ENCODE measurements at regions not wholly inside any gene's neighbourhood (a gene's known extent, or its start where the extent isn't known, plus 50 kb on each side); places are given as distances from the start of the nearest gene placed in this dataset.

DNA sequence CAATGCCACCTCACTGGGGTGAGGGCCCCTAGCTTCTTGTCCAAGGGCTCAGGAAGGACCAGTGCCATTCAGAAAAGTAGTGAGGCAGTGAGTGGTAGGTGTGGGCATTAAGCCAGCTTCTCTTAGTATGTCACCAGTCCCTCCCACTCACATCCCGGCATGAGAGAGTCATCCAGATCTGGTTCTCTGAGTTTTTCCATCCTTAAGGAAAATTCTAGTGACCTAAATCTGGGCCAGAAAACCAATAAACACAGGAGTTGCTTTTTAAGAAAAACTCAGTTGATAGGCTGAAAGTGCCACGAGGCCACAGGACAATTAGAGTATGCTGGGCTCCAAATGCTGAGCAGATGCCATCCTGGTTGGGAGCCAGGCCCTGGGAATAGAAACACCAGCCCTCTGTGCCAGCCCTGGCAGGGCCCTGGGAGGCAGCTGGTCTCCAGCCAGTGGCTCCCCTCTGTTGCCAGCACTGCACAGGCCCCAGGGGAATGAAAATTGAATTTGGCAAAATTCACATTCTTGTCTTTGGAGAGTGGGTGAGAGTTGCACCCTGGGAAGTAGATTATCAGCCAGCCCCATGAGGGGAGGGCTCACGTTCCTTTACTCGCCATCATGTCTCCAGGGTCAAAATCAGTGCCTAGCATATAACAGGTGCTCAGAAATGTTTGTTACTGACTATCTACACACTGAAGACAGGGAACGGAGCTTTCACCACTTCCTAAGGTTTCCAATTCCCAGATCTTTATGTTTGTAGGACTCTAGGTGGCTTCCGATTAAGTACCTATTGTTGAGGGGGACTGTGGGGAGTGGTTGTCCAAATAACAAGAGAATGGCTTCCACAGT is 52.8 kb downstream of the FAM43A start:
- no peak for DNase-seq

GRCh38 chr3:194739498-194740284 is 54.0 kb downstream of the FAM43A start:
- no peak for DNase-seq

- DNase-seq: no peak
Measured at GRCh38 chr3:194740859-194741491, 55.3 kb downstream of the FAM43A start.

- no peak for DNase-seq
Measured at GRCh38 chr3:194741916-194742315, 56.2 kb downstream of the FAM43A start.

DNA sequence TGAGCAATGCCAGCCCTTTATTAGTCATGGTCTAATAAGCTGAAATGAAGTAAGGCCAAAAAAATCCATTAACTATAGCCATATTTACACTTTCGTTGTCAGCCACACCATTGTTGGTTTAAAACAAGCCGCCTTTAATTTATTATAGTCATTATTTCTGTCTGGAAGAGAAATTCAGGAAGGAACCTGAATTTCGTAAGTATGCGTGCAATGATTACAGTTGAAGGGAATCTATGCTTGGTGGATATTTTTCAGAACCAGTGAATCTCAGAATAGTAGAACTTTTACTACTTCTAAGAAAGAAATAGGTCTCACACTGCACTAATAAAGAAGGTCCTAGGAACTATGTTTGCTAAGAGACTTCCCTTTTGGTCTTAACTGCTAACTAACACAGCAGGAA is 59.1 kb downstream of the FAM43A start:
- DNase-seq: no peak

GRCh38 chr3:194745422-194746184 is 59.9 kb downstream of the FAM43A start:
- no peak for DNase-seq

DNA sequence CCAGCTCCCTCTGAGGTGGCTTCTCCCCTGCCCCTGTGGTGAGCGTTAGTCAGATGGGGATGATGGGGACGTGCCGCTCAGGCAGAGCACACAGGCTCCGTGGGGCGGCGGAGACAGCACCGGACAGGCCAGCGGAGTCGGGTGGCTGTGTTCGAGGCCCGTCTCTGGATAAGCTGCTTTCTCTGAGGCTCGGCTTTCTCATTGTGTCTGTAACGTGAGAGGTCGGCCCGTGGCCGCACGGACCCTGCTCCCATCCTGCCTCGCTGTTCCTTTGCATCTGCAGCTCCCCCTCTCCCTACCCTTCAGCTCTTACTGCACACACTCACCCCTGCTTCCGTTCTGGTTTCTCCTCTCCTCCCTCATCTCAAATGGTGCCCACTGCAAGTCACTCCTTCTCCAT is 62.5 kb downstream of the FAM43A start:
- no peak for DNase-seq

DNA sequence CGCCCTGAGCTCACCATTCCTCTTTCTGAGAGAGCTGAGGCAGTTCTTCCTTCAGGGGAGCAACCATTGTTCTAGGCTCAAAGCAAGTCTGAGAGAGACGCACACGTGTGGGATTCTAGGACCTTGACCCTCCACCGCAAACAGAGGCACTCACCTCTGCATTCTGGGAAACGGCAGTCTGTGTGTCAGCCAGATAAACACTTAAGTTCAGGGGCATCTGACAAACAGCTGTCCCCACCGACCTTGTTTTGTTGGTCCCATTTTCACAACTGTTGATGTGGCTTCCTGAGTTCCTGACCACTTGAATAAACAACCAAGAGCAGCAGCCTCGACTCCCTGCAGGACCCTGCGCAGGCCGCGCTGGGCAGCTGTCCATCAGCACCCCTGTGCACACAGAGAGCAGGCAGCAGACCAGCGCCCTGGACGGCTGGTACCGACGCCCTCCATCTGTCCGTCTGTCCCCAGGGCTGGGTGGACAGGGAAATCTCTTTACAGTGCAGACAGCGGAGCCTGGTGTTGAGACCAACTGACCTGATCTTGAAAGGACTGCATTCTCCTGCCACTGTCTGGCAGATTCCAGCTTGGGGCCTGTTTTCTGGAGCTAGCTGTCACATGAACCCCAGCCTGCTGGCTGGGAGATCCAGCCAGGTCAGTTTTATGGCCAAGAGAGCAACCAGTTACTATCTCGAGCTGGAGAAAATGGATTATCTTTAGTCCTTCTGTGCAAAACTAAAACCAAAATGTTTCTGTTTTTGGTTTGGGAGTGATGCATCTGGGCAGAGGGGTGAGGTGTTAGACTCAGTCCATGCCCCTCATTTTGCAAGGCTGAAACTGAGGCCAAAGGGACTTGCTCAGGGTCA is 64.2 kb downstream of the FAM43A start:
- DNase-seq: no peak

DNA sequence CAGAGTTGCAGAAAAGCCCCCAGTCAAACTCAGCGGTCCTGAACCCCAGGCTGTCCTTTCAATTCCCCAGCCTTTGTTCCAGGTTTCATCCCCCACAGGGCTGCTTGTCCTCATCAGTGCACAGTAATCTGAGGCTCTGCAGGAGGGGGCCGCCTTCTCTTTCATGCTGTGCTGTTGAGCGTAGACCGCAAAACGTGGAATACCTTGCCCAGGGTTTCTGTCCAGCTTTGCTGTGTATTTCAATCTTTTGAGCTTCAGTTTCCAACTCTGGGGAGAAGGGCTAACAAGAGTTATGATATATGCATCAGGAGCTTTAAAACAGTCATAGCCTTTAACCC is 64.8 kb downstream of the FAM43A start:
- no peak for DNase-seq

DNA sequence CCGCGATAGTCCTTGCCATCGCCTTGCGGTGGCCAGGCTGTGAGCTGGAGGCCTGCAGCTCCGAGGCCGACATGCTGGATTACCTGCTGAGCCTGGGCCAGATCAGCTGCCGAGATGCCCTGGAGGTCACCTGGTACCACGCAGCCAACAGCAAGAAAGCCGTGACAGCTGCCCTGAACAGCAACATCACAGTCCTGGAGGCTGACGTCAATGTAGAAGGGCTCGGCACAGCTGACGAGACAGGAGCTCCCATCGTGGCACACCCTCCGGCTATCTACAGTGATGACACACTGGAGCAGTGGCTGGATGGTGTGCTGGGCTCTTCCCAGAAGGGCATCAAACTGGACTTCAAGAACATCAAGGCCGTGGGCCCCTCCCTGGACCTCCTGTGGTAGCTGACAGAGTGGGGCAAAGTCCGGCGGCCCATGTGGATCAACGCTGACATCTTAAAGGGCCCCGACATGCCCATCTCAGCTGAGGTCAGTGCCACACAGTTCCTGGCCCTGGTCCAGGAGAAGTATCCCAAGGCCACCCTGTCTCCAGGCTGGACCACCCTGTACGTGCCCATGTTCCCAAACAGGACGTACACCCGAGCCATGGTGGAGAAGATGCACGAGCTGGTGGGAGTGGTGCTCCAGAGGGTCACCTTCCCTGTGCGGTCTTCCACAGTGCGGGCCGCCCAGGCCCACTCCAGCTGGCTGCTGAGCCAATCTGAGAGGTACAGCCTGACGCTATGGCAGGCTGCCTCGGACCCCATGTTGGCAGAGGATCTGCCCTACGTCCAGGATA is 70.2 kb downstream of the FAM43A start:
- DNase-seq: no peak

DNA sequence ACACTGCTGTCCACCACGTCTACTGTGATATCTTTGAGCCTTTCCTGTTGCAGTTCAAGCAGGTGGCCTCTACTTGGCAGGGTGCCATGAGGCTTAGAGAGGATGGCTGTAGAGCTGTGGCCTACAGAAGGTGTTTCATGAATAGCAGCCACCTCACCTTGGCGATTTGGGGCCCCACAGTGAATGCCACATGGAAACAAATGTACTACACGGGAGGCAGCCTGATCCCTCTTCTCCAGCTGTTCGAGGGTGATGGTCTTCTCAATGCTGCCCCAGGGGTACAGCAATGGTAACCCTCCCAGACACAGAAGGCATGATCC is 70.7 kb downstream of the FAM43A start:
- DNase-seq: no peak

DNA sequence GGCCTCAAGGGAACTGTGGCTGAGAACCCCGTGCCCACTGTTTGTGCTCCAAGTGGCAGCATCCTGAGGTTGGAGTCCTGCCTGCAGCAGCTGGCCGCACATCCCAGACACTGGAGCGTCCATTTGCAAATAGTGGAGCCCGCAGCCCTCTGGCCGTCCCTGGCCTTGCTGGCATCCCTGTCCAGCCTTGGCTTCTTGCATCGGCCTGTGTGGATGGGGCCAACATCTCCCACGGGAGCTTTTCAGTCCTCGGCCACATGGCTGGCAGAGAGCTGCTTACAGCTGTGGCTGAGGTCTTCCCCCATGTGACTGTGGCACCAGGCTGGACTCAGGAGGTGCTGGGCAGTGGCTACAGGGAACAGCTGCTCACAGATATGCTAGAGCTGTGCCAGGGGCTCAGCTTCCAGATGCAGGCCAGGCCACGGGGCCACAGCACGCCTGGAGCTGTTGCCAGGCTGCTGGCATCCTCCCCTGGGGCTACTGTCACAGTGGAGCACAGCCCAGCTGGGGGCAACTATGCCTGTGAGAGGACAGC is 71.2 kb downstream of the FAM43A start:
- no peak for DNase-seq

DNA sequence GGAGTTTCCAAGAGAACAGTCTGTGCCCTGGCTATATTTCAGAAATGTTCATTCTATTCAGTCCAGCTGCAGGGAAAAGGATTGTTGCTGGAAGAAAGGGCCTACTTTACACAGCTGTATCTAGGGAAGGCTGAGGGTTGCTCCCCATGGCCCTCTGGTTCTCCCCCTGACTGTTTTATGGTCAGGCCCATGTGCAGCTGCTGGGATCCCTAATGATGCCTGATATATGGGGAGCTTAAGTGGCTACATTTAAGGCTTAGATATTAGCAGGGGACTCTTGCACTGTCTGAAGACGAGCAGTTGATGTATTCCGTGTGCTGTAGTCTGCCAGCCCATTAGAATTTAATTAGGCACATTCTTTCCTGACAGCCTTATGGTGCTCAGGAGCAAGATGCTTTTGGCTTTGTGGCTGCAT is 72.0 kb downstream of the FAM43A start:
- DNase-seq: no peak

GRCh38 chr3:194758716-194759115 is 73.0 kb downstream of the FAM43A start:
- DNase-seq: no peak

- DNase-seq: no peak
Measured at GRCh38 chr3:194760494-194761137, 74.9 kb downstream of the FAM43A start.

DNA sequence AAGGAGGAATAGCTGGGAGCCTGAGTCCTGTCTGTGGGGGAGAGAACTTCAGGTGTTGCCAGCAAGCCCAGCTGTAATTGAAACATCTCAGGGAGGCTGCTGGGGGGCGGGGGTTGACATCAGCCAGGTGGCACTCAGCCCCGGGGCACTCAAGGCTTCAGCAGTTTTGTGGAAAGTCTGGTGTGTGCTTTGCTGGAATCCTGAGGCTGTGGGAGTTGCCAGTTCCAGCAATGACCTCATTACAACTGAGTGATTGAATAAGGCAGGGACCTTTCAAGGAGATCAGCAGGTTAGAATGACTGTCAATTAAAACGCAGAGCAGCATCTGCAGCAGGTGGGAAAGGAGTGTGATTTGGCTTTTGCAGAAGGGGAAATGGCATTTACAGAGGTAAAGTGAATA is 75.7 kb downstream of the FAM43A start:
- DNase-seq: no peak

DNA sequence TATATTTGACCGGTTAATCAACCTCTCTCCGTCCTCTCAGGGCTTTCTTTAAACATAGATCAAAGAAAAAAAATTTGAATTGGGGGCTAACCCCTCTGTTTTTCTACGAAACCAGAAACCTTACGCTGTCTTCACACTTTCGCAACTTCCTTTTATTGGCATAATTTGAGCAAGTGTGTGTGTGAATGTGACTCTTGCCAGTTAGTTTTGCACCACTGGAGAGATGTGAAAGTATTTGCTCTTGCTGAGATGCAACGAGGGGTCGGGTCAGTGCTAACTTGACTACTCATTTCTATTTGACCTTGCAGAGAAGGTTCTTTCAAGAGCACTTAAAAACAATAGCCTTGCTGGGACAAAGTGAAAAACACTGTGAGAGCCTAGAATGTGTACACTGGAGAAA is 81.2 kb downstream of the FAM43A start:
- DNase-seq: no peak

DNA sequence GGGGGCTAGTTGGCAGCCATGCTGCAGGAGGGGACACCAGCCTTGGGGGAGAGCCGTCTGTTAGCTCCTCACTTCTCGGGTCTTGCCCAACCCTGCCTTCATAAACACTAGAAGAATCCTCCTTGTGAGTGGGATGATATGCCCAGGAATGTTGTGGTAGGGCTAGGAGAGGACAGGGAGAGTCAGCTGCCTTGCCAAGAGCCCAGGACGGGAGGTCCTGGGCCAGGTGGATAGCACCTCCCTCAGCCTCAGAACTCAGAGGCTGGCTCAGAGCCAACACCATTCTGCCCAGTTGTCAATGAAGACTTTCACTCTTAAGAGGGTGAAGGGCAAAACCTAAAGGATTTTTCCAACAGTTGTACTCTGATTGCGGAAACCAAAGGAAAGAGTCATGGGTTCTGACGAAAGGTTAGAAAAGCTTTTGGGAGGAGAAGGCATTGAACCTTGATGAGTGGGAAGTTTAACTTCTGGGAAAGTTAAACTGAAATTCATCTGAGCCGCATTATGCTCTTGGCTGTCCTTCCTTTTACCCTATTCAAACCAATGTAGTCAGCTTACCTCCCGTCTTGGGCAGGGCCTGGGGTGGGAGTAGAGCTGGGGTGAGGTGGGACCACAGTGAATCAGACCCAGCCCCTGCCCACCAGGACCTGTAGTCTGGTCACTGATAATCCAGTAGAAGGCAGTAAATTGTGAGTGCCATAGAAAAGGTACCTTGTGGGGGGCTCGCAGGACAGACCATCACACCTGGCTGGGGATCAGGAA is 81.9 kb downstream of the FAM43A start:
- no peak for DNase-seq

- no peak for DNase-seq
Measured at GRCh38 chr3:194768586-194768985, 82.9 kb downstream of the FAM43A start.
